PC-3 (cell line): ENCODE measurements at regions not wholly inside any gene's neighbourhood (a gene's known extent, or its start where the extent isn't known, plus 50 kb on each side); places are given as distances from the start of the nearest gene placed in this dataset.

Experiments used
- EZH2 ChIP-seq: fragments of 300-600 bp; sonication (generic); IDR thresholded peaks from one replicate; pipeline ENCODE4 v1.6.1; 2017; ENCODE audit warnings: antibody characterized with exemption, mild to moderate bottlenecking, low read length; ENCODE audit not compliant: unreplicated experiment
- TF ChIP-seq, protein P1 (sequence below): fragments of 300-600 bp; sonication (generic); conservative IDR thresholded peaks from 2 replicates; pipeline ENCODE4 v1.5.1; 2017; ENCODE audit warnings: antibody characterized with exemption, low read depth, mild to moderate bottlenecking, low read length

GRCh38 chr4:28106155-28106554 is 1245.5 kb downstream of the STIM2 start:
- TF ChIP-seq, protein P1, sequence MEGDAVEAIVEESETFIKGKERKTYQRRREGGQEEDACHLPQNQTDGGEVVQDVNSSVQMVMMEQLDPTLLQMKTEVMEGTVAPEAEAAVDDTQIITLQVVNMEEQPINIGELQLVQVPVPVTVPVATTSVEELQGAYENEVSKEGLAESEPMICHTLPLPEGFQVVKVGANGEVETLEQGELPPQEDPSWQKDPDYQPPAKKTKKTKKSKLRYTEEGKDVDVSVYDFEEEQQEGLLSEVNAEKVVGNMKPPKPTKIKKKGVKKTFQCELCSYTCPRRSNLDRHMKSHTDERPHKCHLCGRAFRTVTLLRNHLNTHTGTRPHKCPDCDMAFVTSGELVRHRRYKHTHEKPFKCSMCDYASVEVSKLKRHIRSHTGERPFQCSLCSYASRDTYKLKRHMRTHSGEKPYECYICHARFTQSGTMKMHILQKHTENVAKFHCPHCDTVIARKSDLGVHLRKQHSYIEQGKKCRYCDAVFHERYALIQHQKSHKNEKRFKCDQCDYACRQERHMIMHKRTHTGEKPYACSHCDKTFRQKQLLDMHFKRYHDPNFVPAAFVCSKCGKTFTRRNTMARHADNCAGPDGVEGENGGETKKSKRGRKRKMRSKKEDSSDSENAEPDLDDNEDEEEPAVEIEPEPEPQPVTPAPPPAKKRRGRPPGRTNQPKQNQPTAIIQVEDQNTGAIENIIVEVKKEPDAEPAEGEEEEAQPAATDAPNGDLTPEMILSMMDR = no peak
- no peak for TF ChIP-seq EZH2
